ENCODE measurements at regions not wholly inside any gene's neighbourhood (a gene's known extent, or its start where the extent isn't known, plus 50 kb on each side); places are given as distances from the start of the nearest gene placed in this dataset.

DNA sequence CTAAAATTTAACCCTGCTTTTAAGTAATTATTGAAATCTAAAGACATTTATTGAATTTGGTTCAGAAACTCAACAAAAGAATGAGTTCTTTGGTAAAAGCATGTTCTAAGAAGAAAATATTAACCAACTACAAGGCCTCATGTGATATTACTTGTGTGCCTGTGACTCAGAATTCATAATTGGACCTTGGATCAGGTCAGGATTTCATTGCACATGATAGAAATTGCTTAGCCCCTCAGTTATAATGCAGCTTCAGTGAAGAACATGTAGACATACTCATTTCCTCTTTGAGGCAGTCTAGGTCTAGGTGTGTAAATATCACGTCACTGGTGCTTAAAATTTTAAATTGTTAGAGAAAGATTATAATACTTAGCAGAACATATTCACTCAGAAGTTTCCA is 410.0 kb upstream of the SOX9 start:
- TF ChIP-seq, protein P1, sequence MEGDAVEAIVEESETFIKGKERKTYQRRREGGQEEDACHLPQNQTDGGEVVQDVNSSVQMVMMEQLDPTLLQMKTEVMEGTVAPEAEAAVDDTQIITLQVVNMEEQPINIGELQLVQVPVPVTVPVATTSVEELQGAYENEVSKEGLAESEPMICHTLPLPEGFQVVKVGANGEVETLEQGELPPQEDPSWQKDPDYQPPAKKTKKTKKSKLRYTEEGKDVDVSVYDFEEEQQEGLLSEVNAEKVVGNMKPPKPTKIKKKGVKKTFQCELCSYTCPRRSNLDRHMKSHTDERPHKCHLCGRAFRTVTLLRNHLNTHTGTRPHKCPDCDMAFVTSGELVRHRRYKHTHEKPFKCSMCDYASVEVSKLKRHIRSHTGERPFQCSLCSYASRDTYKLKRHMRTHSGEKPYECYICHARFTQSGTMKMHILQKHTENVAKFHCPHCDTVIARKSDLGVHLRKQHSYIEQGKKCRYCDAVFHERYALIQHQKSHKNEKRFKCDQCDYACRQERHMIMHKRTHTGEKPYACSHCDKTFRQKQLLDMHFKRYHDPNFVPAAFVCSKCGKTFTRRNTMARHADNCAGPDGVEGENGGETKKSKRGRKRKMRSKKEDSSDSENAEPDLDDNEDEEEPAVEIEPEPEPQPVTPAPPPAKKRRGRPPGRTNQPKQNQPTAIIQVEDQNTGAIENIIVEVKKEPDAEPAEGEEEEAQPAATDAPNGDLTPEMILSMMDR (conservative IDR thresholded peaks at IDR 0.05 in 1 of 2, IDR thresholded peaks at IDR 0.05 in 1 of 2; ENCODE audit: extremely low read depth in 1 of 2, insufficient read depth in 1 of 2, low read depth in 1 of 2, low read length in 2 of 2) = no peak
- TF ChIP-seq EZH2 (IDR thresholded peaks at IDR 0.05; ENCODE audit: borderline replicate concordance, low read length) = no peak

Measured in mammary epithelial cell (primary cell).